ENCODE measurements at regions not wholly inside any gene's neighbourhood (a gene's known extent, or its start where the extent isn't known, plus 50 kb on each side); places are given as distances from the start of the nearest gene placed in this dataset.

DNA sequence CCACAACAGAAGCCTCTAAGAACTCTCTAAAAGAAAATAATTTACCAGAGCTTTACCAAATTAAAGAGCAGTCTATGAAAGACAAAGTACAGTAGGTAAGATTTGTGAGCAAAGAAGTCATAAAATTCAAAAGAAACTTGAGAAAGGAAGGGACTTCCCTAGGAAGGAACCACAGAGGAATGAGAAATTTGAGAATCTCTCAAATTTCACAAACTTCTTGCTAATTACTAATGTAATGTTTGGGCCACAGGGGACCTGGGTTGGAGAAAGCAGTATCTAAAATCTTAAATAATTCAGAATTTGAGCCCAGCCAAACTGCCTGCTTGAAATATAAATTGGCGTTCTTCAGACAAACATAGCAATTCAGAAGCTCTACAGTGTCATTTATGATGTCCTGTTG, 225.0 kb upstream of the PRR16 start:
- no peak overlapping the region for H3K4me3 ChIP-seq (ENCODE audit: low read length)
- TF ChIP-seq, protein P1, sequence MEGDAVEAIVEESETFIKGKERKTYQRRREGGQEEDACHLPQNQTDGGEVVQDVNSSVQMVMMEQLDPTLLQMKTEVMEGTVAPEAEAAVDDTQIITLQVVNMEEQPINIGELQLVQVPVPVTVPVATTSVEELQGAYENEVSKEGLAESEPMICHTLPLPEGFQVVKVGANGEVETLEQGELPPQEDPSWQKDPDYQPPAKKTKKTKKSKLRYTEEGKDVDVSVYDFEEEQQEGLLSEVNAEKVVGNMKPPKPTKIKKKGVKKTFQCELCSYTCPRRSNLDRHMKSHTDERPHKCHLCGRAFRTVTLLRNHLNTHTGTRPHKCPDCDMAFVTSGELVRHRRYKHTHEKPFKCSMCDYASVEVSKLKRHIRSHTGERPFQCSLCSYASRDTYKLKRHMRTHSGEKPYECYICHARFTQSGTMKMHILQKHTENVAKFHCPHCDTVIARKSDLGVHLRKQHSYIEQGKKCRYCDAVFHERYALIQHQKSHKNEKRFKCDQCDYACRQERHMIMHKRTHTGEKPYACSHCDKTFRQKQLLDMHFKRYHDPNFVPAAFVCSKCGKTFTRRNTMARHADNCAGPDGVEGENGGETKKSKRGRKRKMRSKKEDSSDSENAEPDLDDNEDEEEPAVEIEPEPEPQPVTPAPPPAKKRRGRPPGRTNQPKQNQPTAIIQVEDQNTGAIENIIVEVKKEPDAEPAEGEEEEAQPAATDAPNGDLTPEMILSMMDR (conservative IDR thresholded peaks at IDR 0.05; ENCODE audit: low read length) = no peak
- DNase-seq (ENCODE audit: low read depth) = peak; percentile 6

DNA sequence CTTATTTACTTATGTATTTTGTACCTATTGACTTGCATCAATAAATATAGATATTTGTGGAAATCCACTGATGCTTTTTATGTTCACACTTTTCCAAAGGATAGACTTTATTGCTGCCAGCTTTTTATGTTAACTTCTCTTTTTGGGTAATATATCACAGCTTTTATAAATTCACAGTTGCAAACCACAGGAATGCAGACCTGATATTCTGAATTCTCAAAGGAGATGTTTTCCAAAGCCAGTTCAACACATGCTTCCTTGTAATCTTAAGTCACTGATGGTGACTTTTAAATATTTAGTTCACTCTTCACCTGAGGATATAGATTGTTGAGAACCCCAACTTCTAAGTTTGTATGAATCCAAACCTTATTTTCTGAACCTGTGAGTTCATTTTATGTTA, 223.4 kb upstream of the PRR16 start:
- TF ChIP-seq, protein P1 (conservative IDR thresholded peaks at IDR 0.05; ENCODE audit: low read length) = no peak
- no peak overlapping the region for H3K4me3 ChIP-seq (ENCODE audit: low read length)
- peak; percentile 54 for DNase-seq (ENCODE audit: low read depth)

- no peak overlapping the region for H3K4me3 ChIP-seq (ENCODE audit: low read length)
- TF ChIP-seq, protein P1 (conservative IDR thresholded peaks at IDR 0.05; ENCODE audit: low read length) = no peak
- no peak for DNase-seq (ENCODE audit: low read depth)
Measured at GRCh38 chr5:120241400-120241799, 222.7 kb upstream of the PRR16 start.

DNA sequence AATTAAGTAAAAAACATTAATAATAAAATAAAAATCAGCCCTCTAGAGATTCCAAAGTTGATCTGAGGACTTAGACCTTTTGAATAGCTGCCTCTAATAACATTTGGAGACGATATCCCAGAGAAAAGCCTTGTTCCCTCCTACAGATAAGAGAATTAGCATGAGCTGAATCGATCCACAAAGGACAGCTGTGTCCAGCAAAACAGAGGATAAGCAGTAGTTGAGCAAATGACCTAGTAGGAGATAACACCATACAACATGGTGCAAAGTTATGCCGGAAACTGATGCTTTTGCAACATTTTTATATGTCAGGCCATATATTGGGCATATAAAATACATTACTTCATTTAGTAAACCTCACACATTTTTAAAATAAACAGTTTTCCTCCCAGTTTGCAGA, 212.2 kb upstream of the PRR16 start:
- H3K4me3 ChIP-seq (ENCODE audit: low read length) = no peak overlapping the region
- TF ChIP-seq, protein P1 (conservative IDR thresholded peaks at IDR 0.05; ENCODE audit: low read length) = no peak
- no peak for DNase-seq (ENCODE audit: low read depth)

GRCh38 chr5:120252839-120253238, 211.3 kb upstream of the PRR16 start:
- no peak overlapping the region for H3K4me3 ChIP-seq (ENCODE audit: low read length)
- peak; percentile 16 for DNase-seq (ENCODE audit: low read depth)
- TF ChIP-seq, protein P1 (conservative IDR thresholded peaks at IDR 0.05; ENCODE audit: low read length) = no peak

GRCh38 chr5:120254385-120254784, 209.7 kb upstream of the PRR16 start:
- TF ChIP-seq, protein P1 (conservative IDR thresholded peaks at IDR 0.05; ENCODE audit: low read length) = no peak
- H3K4me3 ChIP-seq (ENCODE audit: low read length) = no peak overlapping the region
- no peak for DNase-seq (ENCODE audit: low read depth)

GRCh38 chr5:120255214-120255613, 208.9 kb upstream of the PRR16 start:
- no peak overlapping the region for H3K4me3 ChIP-seq (ENCODE audit: low read length)
- TF ChIP-seq, protein P1 (conservative IDR thresholded peaks at IDR 0.05; ENCODE audit: low read length) = no peak

More at GRCh38 chr5:120255214-120255613, 208.9 kb upstream of the PRR16 start:
- DNase-seq (ENCODE audit: low read depth) = no peak

Measured in AG10803 (cell line).